Heart left ventricle (tissue), 13 donors: ENCODE measurements at regions not wholly inside any gene's neighbourhood (a gene's known extent, or its start where the extent isn't known, plus 50 kb on each side); places are given as distances from the start of the nearest gene placed in this dataset.

Experiments used
- POLR2A ChIP-seq, 2 donors: fragments of 450-650 bp; IDR thresholded peaks; one replicate each; pipeline ENCODE4 v1.6.1; 2017; ENCODE audit warnings: antibody characterized with exemption in 2 of 2, mild to moderate bottlenecking in 2 of 2, moderate library complexity in 2 of 2
- TF ChIP-seq, protein P1 (sequence below), 12 donors: fragments of 200-600 bp; sonication (generic) in 4 of 12; IDR thresholded peaks; one replicate each; pipeline versions ENCODE4 v1.5.0 to v1.8.0; 2018 to 2022; ENCODE audit warnings: antibody characterized with exemption in 12 of 12, mild to moderate bottlenecking in 5 of 12
- donor health status: ischemic (EF 13 %, LVEDD 7.1; RV severe dilation, severe dysfunction).
- donor health status: DM: no; HTN: yes; CAD: no.
- donor health status: DM: no; HTN: no; CAD: no.
- donor health status: ischemic (EF 25% LVEDD 6.9; RV normal size, moderate dysfunction).
- donor health status: ischemic (EF 25% LVEDD 5.7; RV mildly dilated, moderate dysfunction).
- donor health status: ischemic (EF 35%, LVEDD 5.7; RV mildly dilated, moderate dysfunction).
- donor health status: nonischemic (EF 11% LVEDD 7.7; RV severe dilation, severe dysfunction).
- donor health status: DM: yes; HTN: yes; CAD: no.
- donor health status: PGD.
- donor health status: ischemic (EF 29% LVEDD 5.4; RV normal size, mild dysfunction).
- donor health status: nonischemic (EF 23%, LVEDD 6.1; RV moderate dilation, normal function).

DNA sequence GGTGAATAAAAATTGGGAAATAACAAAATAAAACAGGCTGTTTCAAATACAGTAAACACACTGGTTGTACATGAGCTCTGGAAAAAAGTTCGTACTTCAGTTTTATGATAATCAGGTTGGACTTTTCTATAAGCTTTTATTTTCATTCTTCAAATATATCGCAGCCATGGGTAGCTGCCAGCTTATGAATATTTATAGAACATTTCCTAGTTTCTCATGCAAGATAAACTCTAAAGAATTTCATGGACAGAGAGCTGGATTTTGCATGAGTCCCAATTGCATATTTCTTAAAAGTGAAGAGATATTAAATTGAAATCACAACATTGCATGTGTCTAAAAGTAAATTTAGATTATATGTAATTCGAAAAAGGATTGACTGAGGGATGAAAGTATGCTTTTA, 827.6 kb downstream of the SLC6A15 start:
- TF ChIP-seq POLR2A (IDR thresholded peaks at IDR 0.05), result no peak
- TF ChIP-seq, protein P1, sequence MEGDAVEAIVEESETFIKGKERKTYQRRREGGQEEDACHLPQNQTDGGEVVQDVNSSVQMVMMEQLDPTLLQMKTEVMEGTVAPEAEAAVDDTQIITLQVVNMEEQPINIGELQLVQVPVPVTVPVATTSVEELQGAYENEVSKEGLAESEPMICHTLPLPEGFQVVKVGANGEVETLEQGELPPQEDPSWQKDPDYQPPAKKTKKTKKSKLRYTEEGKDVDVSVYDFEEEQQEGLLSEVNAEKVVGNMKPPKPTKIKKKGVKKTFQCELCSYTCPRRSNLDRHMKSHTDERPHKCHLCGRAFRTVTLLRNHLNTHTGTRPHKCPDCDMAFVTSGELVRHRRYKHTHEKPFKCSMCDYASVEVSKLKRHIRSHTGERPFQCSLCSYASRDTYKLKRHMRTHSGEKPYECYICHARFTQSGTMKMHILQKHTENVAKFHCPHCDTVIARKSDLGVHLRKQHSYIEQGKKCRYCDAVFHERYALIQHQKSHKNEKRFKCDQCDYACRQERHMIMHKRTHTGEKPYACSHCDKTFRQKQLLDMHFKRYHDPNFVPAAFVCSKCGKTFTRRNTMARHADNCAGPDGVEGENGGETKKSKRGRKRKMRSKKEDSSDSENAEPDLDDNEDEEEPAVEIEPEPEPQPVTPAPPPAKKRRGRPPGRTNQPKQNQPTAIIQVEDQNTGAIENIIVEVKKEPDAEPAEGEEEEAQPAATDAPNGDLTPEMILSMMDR (IDR thresholded peaks at IDR 0.05), result no peak
